Lower lobe of right lung (tissue), 2 donors: ENCODE measurements at regions not wholly inside any gene's neighbourhood (a gene's known extent, or its start where the extent isn't known, plus 50 kb on each side); places are given as distances from the start of the nearest gene placed in this dataset.

ENCODE experiments used
- ATAC-seq, 2 donors: fragments of 200-7000 bp; cut with Tn5 transposase; one replicate each; pipeline ENCODE4 v1.9.1; 2020 to 2022; ENCODE audit warnings: mild to moderate bottlenecking in 2 of 2, moderate library complexity in 2 of 2
- DNase-seq: peaks from one replicate; pipeline ENCODE4 v3.0.0-alpha.2; 2020
- H3K27ac ChIP-seq: fragments of 200-600 bp; one replicate; pipeline ENCODE4 v1.8.0; 2022
- H3K27me3 ChIP-seq: fragments of 200-600 bp; one replicate; pipeline ENCODE4 v1.8.0; 2022; ENCODE audit warnings: low read depth
- H3K36me3 ChIP-seq: fragments of 200-600 bp; one replicate; pipeline ENCODE4 v1.8.0; 2022; ENCODE audit warnings: mild to moderate bottlenecking
- H3K4me1 ChIP-seq: fragments of 200-600 bp; one replicate; pipeline ENCODE4 v1.8.0; 2022
- H3K4me3 ChIP-seq: fragments of 200-600 bp; one replicate; pipeline ENCODE4 v1.8.0; 2022; ENCODE audit warnings: mild to moderate bottlenecking
- H3K9me3 ChIP-seq: fragments of 200-600 bp; one replicate; pipeline ENCODE4 v1.8.0; 2022
- intact Hi-C: fragments of 100-400 bp; cut with DNase I; formaldehyde crosslinking; loops from one replicate; pipeline ENCODE4 v1.11.0; 2022
- TF ChIP-seq, protein P1 (sequence below): fragments of 200-600 bp; IDR thresholded peaks from one replicate; pipeline ENCODE4 v1.8.0; 2022; ENCODE audit warnings: antibody characterized with exemption, mild to moderate bottlenecking
- donor health status: DM: no; HTN: yes; CAD: no; lungs with severe emphysema.

DNA sequence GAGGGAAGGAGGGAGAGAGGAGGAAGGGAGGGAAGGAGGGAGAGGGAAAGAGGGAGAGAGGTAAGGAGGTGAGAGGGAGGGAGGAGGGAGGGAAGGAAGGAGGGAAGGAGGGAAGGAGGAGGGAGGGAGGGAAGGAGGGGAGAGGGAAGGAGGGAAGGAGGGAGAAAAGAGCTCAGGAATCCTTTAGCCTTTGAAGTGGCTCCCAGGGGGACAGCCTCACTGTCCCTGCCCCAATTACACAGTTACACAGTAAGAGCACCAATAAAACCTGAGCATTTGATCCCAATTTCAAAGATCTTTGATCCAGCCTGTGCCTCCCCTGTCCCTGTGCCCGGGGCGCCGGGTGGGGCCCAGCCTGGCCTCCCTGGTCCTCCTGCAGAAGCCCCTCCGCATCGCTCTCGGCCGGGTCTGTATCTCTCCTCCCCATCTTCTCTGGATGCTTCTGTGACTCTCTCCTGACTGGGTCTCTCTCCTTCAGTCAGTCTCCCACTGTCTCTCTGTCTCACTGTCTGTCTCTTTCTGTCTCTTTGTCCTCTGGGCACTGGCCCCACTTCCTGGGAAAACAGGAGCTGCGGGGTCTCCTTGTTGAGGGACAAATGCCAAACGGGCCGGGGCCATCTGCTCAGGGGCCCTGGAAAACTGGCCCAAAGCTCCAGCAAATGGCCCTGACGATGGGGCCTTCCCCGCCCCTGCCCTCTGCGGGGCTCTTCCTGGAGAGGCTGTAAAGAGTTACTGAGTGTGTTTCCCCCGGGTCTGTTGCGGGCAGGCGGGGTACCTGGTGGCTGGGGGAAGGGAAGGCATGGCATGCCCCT lies 54.2 kb upstream of the EGFL7 start:
- peaks cover 40% of the 10 kb centered on the region for H3K4me1 ChIP-seq
- H3K27me3 ChIP-seq: peaks cover 4% of the 10 kb centered on the region
- H3K9me3 ChIP-seq: no peaks in the 10 kb centered on the region
- no peak overlapping the region for H3K4me3 ChIP-seq
- no peak overlapping the region for H3K27ac ChIP-seq
- TF ChIP-seq, protein P1, sequence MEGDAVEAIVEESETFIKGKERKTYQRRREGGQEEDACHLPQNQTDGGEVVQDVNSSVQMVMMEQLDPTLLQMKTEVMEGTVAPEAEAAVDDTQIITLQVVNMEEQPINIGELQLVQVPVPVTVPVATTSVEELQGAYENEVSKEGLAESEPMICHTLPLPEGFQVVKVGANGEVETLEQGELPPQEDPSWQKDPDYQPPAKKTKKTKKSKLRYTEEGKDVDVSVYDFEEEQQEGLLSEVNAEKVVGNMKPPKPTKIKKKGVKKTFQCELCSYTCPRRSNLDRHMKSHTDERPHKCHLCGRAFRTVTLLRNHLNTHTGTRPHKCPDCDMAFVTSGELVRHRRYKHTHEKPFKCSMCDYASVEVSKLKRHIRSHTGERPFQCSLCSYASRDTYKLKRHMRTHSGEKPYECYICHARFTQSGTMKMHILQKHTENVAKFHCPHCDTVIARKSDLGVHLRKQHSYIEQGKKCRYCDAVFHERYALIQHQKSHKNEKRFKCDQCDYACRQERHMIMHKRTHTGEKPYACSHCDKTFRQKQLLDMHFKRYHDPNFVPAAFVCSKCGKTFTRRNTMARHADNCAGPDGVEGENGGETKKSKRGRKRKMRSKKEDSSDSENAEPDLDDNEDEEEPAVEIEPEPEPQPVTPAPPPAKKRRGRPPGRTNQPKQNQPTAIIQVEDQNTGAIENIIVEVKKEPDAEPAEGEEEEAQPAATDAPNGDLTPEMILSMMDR: no peak
- DNase-seq (no peak), ATAC-seq (no peak)
- no peaks in the 10 kb centered on the region for H3K36me3 ChIP-seq
- intact Hi-C loops: no loop called here

DNA sequence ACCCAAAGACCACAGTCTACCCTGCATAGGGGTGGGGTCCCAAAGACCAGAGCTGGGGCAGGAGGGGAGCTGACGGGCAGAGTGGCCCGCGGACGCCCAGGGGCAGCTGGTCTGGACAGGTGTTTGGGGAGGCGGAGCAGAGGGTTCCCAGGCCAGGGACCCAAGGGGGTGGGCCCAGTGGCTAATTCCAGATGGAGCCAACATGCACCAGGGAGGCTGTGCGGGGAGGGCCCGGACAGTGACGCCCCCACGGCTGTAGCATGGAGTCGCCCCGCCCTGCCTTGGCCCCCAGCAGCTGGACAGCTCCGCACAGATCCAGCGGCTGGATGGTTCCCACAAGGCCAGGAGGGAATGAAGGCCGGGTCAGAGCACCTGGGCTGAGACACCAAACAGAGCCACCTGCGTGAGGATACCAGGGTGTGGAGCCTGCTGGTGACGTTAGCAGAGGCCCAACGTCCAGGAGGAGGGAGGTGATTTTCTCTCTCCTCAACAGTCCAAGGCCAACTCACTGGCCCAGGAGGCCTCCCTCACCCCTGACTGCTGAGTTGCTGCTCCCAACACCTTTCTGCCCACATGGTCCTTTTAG lies 55.3 kb upstream of the EGFL7 start:
- DNase-seq: no peak
- no peak for ATAC-seq
- H3K4me3 ChIP-seq: no peak overlapping the region
- peaks cover 4% of the 10 kb centered on the region for H3K27me3 ChIP-seq
- no peaks in the 10 kb centered on the region for H3K36me3 ChIP-seq
- no peak overlapping the region for H3K27ac ChIP-seq
- peaks cover 41% of the 10 kb centered on the region for H3K4me1 ChIP-seq
- intact Hi-C loops: no loop called here
- H3K9me3 ChIP-seq: no peaks in the 10 kb centered on the region
- TF ChIP-seq, protein P1: no peak

DNA sequence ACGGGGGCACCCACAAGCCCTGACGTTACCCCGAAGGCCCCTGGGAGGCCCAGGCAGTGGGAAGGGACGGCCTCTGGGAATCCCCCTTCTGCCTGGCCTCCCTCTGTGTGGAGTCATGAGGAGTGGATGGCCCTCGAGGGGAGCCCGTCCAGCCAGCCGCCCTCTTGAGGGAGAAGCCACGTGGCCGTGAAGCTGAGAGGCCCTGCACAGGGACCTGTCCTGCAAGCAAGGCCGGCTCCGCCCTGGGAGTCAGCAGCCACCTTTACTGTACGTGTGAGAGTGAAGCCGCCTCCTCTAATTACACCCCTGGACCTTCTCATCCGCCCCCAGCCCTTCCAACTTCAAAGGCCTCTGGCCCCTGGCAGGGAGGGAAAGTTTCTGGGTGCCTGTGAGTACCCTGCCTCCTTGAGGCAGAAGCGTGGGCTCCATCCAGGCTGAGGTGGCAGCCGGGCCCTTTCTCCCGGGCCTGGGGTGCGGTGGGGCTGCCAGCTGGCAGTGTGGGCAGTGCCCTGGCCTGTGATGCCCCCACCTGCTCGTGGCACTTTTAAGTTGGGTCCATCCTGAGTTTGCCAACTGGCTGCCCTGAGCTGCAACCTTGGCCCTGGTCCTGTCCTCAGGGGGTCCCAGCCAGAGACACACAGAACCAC lies 55.9 kb upstream of the EGFL7 start:
- Histone ChIP-seq H3K9me3 (no peaks in the 10 kb centered on the region), H3K4me1 (peaks cover 41% of the 10 kb centered on the region), H3K27me3 (peaks cover 4% of the 10 kb centered on the region), H3K4me3 (no peak overlapping the region), H3K27ac (no peak overlapping the region), H3K36me3 (no peaks in the 10 kb centered on the region)
- ATAC-seq (peak; percentile 3 to 51), DNase-seq (no peak)
- intact Hi-C loops: no loop called here
- TF ChIP-seq, protein P1: no peak

DNA sequence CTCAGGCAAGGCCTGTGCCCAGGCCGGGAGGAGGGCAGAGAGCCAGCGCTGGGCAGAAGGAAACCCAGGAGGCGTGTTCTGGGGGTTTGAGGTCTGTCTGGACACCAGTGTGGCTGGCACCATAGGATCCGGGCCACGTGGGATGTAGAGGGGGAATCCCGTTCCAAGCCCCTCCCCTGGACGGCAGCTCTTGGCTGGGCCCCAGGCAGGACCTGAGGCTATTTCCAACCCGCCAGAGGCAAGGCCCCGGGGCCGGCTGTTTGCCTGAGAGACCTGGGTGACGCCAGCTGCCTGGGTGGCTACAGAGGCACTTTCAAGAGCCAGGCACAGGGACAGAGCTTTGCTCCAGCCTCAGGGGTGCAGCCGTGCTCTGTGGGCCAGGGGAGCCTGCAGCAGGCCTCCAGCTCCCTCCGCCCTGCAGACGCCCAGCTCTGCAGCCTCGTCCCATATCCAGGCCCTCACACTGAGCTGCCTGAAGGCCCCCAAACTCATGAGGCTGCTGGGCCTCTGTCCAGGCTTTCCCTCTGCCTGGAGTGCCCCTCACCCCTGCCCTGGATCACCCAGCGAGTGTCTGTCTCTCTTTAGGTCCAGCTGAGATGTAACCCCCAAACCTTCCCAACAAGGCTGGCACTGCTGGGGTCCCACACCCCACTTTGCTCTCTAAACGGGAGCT lies 56.6 kb upstream of the EGFL7 start:
- Histone ChIP-seq H3K4me1 (peaks cover 41% of the 10 kb centered on the region), H3K27me3 (peaks cover 4% of the 10 kb centered on the region), H3K4me3 (no peak overlapping the region), H3K36me3 (no peaks in the 10 kb centered on the region), H3K9me3 (no peaks in the 10 kb centered on the region), H3K27ac (no peak overlapping the region)
- ATAC-seq: no peak
- TF ChIP-seq, protein P1: no peak
- DNase-seq: no peak
- intact Hi-C loops: no loop called here

DNA sequence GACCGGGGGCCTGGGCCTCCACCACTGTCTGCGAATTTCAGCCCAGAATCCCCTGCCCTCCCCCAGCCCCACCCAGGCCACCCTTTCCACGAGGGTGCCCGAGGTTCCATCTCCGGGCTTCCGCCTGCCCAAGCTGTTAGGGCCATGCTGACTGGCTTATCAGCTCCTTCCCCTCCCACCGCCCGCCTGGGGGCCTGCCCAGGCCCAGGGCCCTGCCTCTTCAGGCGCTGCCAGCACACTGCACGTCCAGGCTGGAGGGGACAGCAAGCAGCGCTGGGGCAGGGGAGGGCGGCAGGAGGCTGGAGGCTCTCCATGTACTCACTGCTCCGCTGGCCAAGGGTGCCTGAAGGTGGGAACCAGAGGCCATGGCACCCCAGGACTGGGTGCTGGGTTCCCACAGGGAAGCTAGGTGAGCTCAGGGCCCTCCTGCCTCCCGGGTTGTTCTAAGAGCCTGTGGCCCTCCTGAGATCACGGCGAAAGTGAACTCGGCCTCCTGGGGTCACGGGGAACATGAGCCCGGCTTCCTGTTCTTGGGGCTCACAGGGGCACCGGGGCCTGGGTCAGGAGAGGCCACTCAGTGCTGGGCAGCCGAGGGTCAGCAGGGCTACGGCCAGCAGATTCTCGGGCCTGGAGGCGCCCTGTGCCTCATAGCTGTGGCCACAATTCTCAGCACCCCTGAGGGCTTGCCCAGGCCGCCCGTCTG lies 57.7 kb upstream of the EGFL7 start:
- DNase-seq (no peak), ATAC-seq (peak; percentile 28 to 29)
- Histone ChIP-seq H3K27me3 (peaks cover 4% of the 10 kb centered on the region), H3K36me3 (no peaks in the 10 kb centered on the region), H3K9me3 (no peaks in the 10 kb centered on the region), H3K4me3 (no peak overlapping the region), H3K4me1 (peaks cover 41% of the 10 kb centered on the region), H3K27ac (peak overlapping the region; percentile 53)
- intact Hi-C loops: no loop called here
- TF ChIP-seq, protein P1: no peak
